T-helper 17 cell (primary cell): ENCODE measurements at regions not wholly inside any gene's neighbourhood (a gene's known extent, or its start where the extent isn't known, plus 50 kb on each side); places are given as distances from the start of the nearest gene placed in this dataset.
"Not testable (repeated sequence)": the region's sequence is repeated elsewhere in the genome, so short reads cannot be mapped to it uniquely, and the experiment has no call there.

Source experiments
- ATAC-seq: fragments of 150-1000 bp; cut with Tn5 transposase; 2 replicates; pipeline ENCODE4 v1.10.0; 2021; ENCODE audit warnings: mild to moderate bottlenecking, moderate library complexity
- DNase-seq, 3 donors: peaks; one replicate each; pipeline versions ENCODE4 v3.0.0 to v3.0.0-alpha.2; 2020 to 2021
- H3K9me3 ChIP-seq: one replicate; pipeline ENCODE4 v1.7.0; 2013; ENCODE audit warnings: low read length, mild to moderate bottlenecking; ENCODE audit not compliant: control insufficient read depth, poor library complexity, severe bottlenecking
- H3K27ac Mint-ChIP-seq: one replicate; pipeline ENCODE4 v1.8.0; 2022; ENCODE audit warnings: mild to moderate bottlenecking, moderate library complexity, mixed read lengths
- H3K27me3 Mint-ChIP-seq: one replicate; pipeline ENCODE4 v1.8.0; 2022; ENCODE audit warnings: mixed read lengths
- H3K36me3 Mint-ChIP-seq: one replicate; pipeline ENCODE4 v1.8.0; 2022; ENCODE audit warnings: low read depth, mixed read lengths
- H3K4me1 Mint-ChIP-seq: one replicate; pipeline ENCODE4 v1.8.0; 2022; ENCODE audit warnings: mild to moderate bottlenecking, mixed read lengths
- H3K4me3 Mint-ChIP-seq: one replicate; pipeline ENCODE4 v1.8.0; 2022; ENCODE audit warnings: mild to moderate bottlenecking, moderate library complexity, mixed read lengths

- peaks cover 26% of the 10 kb centered on the region for H3K27me3 Mint-ChIP-seq
- DNase-seq (no peak), ATAC-seq (no peak)
- no peaks in the 10 kb centered on the region for H3K9me3 ChIP-seq
- no peak overlapping the region for H3K4me3 Mint-ChIP-seq
- H3K27ac Mint-ChIP-seq, result no peak overlapping the region
- peaks cover 2% of the 10 kb centered on the region for H3K36me3 Mint-ChIP-seq
- no peaks in the 10 kb centered on the region for H3K4me1 Mint-ChIP-seq
Measured at GRCh38 chr21:15119486-15119885, 54.7 kb upstream of the NRIP1 start.

- Mint-ChIP-seq H3K27me3 (peaks cover 33% of the 10 kb centered on the region), H3K4me1 (no peaks in the 10 kb centered on the region), H3K4me3 (no peak overlapping the region), H3K36me3 (peaks cover 2% of the 10 kb centered on the region), H3K27ac (no peak overlapping the region)
- DNase-seq (no peak), ATAC-seq (no peak)
- H3K9me3 ChIP-seq, result no peaks in the 10 kb centered on the region
Measured at GRCh38 chr21:15121097-15121654, 56.4 kb upstream of the NRIP1 start.

GRCh38 chr21:15121655-15122120 lies 56.9 kb upstream of the NRIP1 start:
- H3K9me3 ChIP-seq, result no peaks in the 10 kb centered on the region
- ATAC-seq, result no peak
- Mint-ChIP-seq H3K27me3 (peaks cover 35% of the 10 kb centered on the region), H3K27ac (no peak overlapping the region), H3K36me3 (peaks cover 2% of the 10 kb centered on the region), H3K4me1 (no peaks in the 10 kb centered on the region), H3K4me3 (no peak overlapping the region)
- no peak for DNase-seq

- Mint-ChIP-seq H3K4me1 (no peaks in the 10 kb centered on the region), H3K4me3 (no peak overlapping the region), H3K27me3 (peaks cover 35% of the 10 kb centered on the region), H3K36me3 (peaks cover 2% of the 10 kb centered on the region), H3K27ac (no peak overlapping the region)
- H3K9me3 ChIP-seq, result no peaks in the 10 kb centered on the region
- ATAC-seq (no peak), DNase-seq (no peak)
Measured at GRCh38 chr21:15122241-15122640, 57.4 kb upstream of the NRIP1 start.

- DNase-seq (no peak), ATAC-seq (no peak)
- H3K27ac Mint-ChIP-seq, result no peak overlapping the region
- no peaks in the 10 kb centered on the region for H3K9me3 ChIP-seq
- H3K4me1 Mint-ChIP-seq, result peaks cover 4% of the 10 kb centered on the region
- H3K4me3 Mint-ChIP-seq, result no peak overlapping the region
- H3K36me3 Mint-ChIP-seq, result no peaks in the 10 kb centered on the region
- peaks cover 28% of the 10 kb centered on the region for H3K27me3 Mint-ChIP-seq
Measured at GRCh38 chr21:15124731-15125130, 59.9 kb upstream of the NRIP1 start.

GRCh38 chr21:15126948-15127347 lies 62.1 kb upstream of the NRIP1 start:
- Mint-ChIP-seq H3K36me3 (no peaks in the 10 kb centered on the region), H3K27me3 (peaks cover 19% of the 10 kb centered on the region), H3K27ac (no peak overlapping the region), H3K4me3 (no peak overlapping the region), H3K4me1 (peaks cover 4% of the 10 kb centered on the region)
- ATAC-seq (no peak), DNase-seq (no peak)
- no peaks in the 10 kb centered on the region for H3K9me3 ChIP-seq

GRCh38 chr21:15127437-15127836 lies 62.6 kb upstream of the NRIP1 start:
- Mint-ChIP-seq H3K27me3 (peaks cover 19% of the 10 kb centered on the region), H3K36me3 (no peaks in the 10 kb centered on the region), H3K4me3 (no peak overlapping the region), H3K4me1 (peaks cover 4% of the 10 kb centered on the region), H3K27ac (no peak overlapping the region)
- DNase-seq (no peak), ATAC-seq (no peak)
- H3K9me3 ChIP-seq, result no peaks in the 10 kb centered on the region

GRCh38 chr21:15128267-15128666 lies 63.5 kb upstream of the NRIP1 start:
- H3K9me3 ChIP-seq, result peaks cover 2% of the 10 kb centered on the region
- ATAC-seq (no peak), DNase-seq (no peak)
- Mint-ChIP-seq H3K36me3 (no peaks in the 10 kb centered on the region), H3K4me3 (no peak overlapping the region), H3K27ac (no peak overlapping the region), H3K27me3 (peaks cover 19% of the 10 kb centered on the region), H3K4me1 (peaks cover 4% of the 10 kb centered on the region)

GRCh38 chr21:15128714-15129113 lies 63.9 kb upstream of the NRIP1 start:
- H3K27ac Mint-ChIP-seq, DNase-seq, H3K9me3 ChIP-seq, H3K4me3 Mint-ChIP-seq, H3K4me1 Mint-ChIP-seq, H3K36me3 Mint-ChIP-seq: not testable (repeated sequence)
- peak; percentile 37 for ATAC-seq
- peaks cover 16% of the 10 kb centered on the region for H3K27me3 Mint-ChIP-seq

GRCh38 chr21:15130326-15130725 lies 65.5 kb upstream of the NRIP1 start:
- DNase-seq (no peak), ATAC-seq (no peak)
- Mint-ChIP-seq H3K4me1 (peaks cover 4% of the 10 kb centered on the region), H3K27ac (no peak overlapping the region), H3K27me3 (peaks cover 9% of the 10 kb centered on the region), H3K4me3 (no peak overlapping the region), H3K36me3 (no peaks in the 10 kb centered on the region)
- peaks cover 2% of the 10 kb centered on the region for H3K9me3 ChIP-seq

GRCh38 chr21:15130751-15131150 lies 66.0 kb upstream of the NRIP1 start:
- ATAC-seq (no peak), DNase-seq (no peak)
- Mint-ChIP-seq H3K27me3 (peaks cover 7% of the 10 kb centered on the region), H3K36me3 (no peaks in the 10 kb centered on the region), H3K27ac (no peak overlapping the region), H3K4me1 (peaks cover 4% of the 10 kb centered on the region), H3K4me3 (no peak overlapping the region)
- H3K9me3 ChIP-seq, result peaks cover 2% of the 10 kb centered on the region

- DNase-seq (no peak), ATAC-seq (no peak)
- Mint-ChIP-seq H3K36me3 (no peaks in the 10 kb centered on the region), H3K4me1 (peaks cover 4% of the 10 kb centered on the region), H3K4me3 (no peak overlapping the region), H3K27ac (no peak overlapping the region), H3K27me3 (peaks cover 8% of the 10 kb centered on the region)
- peaks cover 2% of the 10 kb centered on the region for H3K9me3 ChIP-seq
Measured at GRCh38 chr21:15132781-15133180, 68.0 kb upstream of the NRIP1 start.

- Mint-ChIP-seq H3K27ac (no peak overlapping the region), H3K36me3 (peaks cover 3% of the 10 kb centered on the region), H3K4me3 (no peak overlapping the region), H3K4me1 (no peaks in the 10 kb centered on the region), H3K27me3 (peaks cover 24% of the 10 kb centered on the region)
- peaks cover 2% of the 10 kb centered on the region for H3K9me3 ChIP-seq
- DNase-seq, result no peak
- no peak for ATAC-seq
Measured at GRCh38 chr21:15134701-15135470, 70.1 kb upstream of the NRIP1 start.
